GM19455 (cell line): ENCODE measurements at regions not wholly inside any gene's neighbourhood (a gene's known extent, or its start where the extent isn't known, plus 50 kb on each side); places are given as distances from the start of the nearest gene placed in this dataset.

Experiments used
- ATAC-seq: cut with Tn5 transposase; IDR thresholded peaks from one replicate; pipeline ENCODE4 v1.9.1; 2021; ENCODE audit not compliant: unreplicated experiment

- peak; percentile 33 for ATAC-seq
Measured at GRCh38 chrX:46447384-46447783, 97.8 kb downstream of the ZNF674 start.

DNA sequence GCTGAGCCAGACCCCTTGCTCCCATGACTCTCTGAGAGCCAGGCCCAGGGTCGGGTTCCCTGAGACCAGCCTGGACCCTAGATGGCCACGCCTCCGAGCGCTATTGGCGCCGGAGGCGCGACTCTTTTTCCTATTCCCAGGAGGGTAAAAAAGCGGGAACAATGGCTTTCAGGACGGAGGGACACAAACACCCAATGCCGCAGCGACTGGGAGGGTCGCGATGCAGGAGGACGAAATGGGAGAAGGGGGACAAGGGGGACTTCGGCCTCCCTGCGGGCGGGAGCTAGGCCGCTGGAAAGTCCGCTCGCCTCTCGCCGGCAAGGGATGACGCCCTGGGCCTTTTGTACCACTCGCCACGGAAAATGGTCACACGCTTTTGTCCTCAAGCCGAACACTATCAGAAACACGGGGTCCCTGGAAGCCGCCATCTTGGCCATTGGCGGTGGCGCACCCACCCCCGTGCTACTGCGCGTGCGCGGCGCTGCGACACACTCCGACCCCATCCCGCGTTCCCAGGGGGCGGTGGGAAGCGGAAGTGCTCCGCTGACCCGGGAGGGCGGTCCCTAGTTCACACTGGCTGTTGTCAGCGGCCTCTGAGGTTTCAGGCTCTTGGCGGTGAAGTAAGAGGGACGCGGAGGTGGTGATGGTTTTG lies 98.4 kb downstream of the ZNF674 start:
- ATAC-seq = peak; percentile 94

- no peak for ATAC-seq
Measured at GRCh38 chrX:46444011-46444410, 101.2 kb downstream of the ZNF674 start.

GRCh38 chrX:46436744-46437143 lies 108.5 kb downstream of the ZNF674 start:
- ATAC-seq = no peak

DNA sequence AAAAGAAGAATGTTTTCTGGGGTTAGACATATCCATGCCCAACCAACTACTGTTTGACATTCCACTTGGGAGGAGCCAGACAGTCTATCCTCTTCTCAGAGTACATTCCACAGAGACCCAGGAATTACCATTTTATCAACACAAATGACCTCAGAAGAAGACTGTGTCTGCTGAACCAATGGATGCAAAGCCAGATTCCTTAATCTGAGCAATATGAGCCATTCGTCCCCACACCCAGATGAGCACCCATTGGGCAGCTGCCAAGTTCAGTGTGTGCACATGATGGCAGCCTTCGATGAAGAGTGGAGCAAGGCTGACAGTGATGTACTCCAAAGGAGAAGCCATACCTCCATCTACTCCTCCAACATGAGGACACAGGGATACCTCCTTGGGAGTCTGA lies 111.3 kb downstream of the ZNF674 start:
- ATAC-seq = no peak

GRCh38 chrX:46408553-46409407 lies 136.4 kb downstream of the ZNF674 start:
- no peak for ATAC-seq

DNA sequence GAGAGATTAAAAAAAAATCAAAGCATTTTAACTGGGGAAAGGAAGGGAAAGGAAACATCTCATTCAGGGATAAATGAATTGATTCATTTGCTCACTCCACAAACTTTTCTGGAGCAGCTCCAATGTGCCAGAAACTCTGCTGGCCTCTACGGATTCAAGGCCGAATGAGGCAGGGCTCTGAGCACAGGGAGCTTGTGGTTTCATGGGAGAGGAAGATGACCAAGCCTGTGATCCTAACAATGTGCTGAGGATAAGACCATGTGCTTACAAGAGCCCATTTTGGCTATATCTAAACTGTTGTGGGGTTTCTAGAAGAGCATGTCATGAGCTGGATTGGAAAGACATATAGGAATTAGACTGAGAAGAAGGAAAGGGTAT lies 137.5 kb downstream of the ZNF674 start:
- ATAC-seq = no peak

DNA sequence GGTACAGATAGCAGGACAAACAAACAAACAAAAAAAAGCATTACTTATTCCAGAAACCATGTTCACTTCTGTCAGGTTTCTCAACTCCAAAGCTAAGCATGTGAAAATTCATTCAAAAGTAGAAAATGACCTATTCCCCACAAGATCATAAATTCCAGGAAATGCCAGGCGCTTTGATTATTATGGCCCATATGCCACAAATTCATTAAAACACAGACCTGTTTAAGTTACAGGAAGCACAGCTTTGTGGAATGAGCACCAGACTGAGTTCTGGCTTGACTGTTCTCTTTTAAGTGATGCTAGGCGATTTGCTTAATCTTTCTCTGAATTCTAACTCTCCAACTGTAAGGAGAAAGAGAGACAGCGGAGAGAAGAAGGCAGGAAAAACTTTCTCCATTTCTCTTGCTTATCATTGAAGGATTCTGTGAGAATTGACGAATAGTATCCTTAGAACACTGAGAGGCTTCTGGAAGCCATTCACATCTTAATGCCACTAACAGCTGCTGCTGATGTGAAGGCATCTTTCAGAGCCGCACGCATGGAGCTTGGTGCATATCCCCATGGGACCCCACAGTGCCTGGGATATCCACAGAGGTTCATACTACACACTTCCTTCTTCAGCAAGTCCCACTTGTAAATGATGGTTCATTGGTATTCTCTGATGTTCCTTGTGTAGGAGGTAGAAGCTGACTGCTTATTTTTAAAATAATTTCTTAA lies 138.0 kb downstream of the ZNF674 start:
- ATAC-seq = no peak

DNA sequence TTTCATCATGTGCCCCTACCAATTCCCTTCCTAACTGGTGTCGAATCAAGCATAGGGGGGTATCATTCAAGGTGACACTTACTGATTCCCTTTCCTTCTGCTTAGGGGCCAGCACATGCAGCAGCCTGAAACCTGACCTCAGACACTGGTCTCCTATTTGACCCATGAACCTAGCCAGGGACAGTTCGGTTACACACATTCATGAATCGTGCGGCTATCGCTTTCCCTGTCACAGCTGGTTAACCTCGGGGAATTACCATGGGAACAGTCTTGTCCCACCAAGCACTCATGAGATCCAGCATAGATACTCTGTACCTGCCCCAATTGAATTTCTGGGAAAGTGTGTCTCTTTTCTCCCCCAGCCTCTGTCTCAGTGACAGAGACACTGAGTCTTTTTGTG lies 140.4 kb downstream of the ZNF674 start:
- no peak for ATAC-seq

DNA sequence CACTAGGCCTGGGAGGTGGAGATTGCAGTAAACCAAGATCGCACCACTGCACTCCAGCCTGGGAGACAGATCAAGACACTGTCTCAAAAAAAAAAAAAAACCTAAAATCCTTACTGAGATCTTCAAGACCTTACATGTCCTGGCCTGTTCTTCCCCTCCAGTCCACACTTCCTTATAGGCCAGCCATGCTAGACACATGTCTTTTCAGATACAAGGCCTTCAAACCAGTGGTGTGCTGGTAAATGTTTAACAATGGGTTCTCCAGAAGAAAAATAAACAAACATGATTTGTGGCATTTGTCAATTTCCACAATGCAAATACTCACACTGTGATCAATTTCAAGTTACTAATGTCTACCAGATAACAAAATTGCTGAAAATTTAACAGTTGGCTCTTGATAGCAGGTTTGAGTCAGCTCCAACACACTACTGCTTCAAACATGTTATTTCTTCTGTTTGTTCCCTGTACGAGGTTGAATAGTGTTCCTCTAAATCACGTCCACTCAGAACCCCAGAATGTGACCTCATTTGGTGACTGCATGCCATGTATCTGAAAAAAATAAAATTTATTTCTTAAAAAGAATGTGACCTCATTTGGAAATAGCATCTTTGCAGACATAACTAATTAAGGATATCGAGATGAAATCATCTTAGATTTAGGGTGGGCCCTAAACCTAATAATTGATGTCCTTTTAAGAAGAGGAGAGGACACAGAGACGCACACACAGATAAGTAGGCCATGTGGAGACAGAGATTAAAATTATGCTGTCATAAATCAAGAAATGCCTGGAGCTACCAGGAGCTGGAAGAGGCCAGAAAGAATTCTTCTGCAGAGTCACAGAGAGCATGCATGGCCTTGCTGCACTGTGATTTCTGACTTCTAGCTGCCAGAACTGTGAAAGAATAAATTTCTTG lies 144.4 kb downstream of the ZNF674 start:
- ATAC-seq = no peak

DNA sequence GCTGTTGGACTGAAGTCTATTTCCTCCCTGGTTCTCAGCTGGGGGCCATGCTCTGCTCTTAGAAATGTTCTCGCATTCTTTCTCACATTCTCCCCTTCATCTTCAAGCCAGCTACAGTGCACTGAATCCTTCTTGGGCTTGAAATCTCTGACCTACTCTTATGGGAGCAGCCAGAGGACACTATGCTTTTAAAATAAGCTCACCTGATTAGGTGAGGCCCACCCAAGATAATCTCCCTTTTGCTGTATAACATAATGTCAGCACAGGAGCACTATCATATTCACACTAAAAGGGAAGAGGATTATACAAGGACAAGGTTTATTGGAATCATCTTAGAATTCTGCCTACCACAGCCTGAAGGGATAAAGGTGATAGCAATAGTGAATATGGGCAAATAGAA lies 146.3 kb downstream of the ZNF674 start:
- no peak for ATAC-seq

DNA sequence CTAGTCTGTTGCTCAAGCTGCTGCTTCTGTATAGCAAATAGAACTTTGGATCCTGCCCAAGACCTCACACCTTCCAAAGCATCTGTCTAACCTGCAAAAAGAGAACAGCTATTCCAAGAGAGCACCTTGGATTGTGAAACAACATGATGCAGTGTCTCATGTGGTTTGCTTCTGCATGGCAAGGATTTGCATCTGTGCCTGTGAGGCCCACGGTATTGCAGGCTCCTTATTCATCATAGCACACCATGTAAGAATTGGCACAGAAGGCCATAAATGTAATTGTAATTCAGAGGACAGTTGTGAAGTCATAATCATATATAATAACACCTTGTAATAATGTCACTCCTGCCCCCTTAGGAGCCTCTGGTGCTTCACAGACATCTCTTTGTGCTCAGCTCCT lies 147.1 kb downstream of the ZNF674 start:
- ATAC-seq = no peak

GRCh38 chrX:46386511-46386910 lies 158.7 kb downstream of the ZNF674 start:
- no peak for ATAC-seq

- ATAC-seq = no peak
Measured at GRCh38 chrX:46383006-46383405, 162.2 kb downstream of the ZNF674 start.

DNA sequence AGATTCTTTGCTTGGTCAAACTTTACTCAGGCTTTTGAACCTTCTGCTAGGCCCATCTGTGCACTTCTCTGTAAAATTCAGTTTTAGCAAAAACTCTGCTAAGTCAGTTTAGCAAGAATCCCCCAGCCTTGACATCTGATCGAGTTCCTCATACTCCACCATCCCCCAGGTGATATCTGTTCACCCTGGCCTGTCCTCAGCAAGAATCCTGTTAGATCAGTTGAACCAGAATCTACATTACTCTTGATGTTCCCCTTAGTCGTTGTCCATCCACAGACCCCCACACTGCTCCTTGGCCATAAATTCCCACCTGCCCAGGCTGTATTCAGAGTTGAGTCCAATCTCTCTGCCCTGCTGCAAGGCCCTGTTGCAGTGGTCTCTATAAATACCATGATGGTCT lies 162.6 kb downstream of the ZNF674 start:
- ATAC-seq = no peak

GRCh38 chrX:46381630-46382029 lies 163.6 kb downstream of the ZNF674 start:
- no peak for ATAC-seq

- no peak for ATAC-seq
Measured at GRCh38 chrX:46380148-46380752, 165.0 kb downstream of the ZNF674 start.

- no peak for ATAC-seq
Measured at GRCh38 chrX:46376246-46376885, 168.9 kb downstream of the ZNF674 start.

- ATAC-seq = no peak
Measured at GRCh38 chrX:46375831-46376230, 169.4 kb downstream of the ZNF674 start.

- ATAC-seq = no peak
Measured at GRCh38 chrX:46374371-46374770, 170.8 kb downstream of the ZNF674 start.
